NOMO-1 (cell line): ENCODE measurements at regions not wholly inside any gene's neighbourhood (a gene's known extent, or its start where the extent isn't known, plus 50 kb on each side); places are given as distances from the start of the nearest gene placed in this dataset.

ENCODE experiments used
- DNase-seq, 2 experiments: peaks; one replicate each; lab custom pipeline; 2025; ENCODE audit not compliant: unreplicated experiment in 2 of 2; lab: John Stamatoyannopoulos, UW

- DNase-seq: no peak
Measured at GRCh38 chr3:159123877-159124276, 322.0 kb downstream of the MFSD1 start.

GRCh38 chr3:159126261-159127020, 324.6 kb downstream of the MFSD1 start:
- DNase-seq: no peak

GRCh38 chr3:159127021-159127392, 325.2 kb downstream of the MFSD1 start:
- no peak for DNase-seq

GRCh38 chr3:159128628-159129027, 326.8 kb downstream of the MFSD1 start:
- DNase-seq: peak; percentile 76 to 96

- peak; percentile 20 to 34 for DNase-seq
Measured at GRCh38 chr3:159130108-159130507, 328.3 kb downstream of the MFSD1 start.

- no peak for DNase-seq
Measured at GRCh38 chr3:159131376-159131775, 329.5 kb downstream of the MFSD1 start.

- no peak for DNase-seq
Measured at GRCh38 chr3:159137949-159138348, 336.1 kb downstream of the MFSD1 start.

- no peak for DNase-seq
Measured at GRCh38 chr3:159139326-159139725, 337.5 kb downstream of the MFSD1 start.

GRCh38 chr3:159144472-159144871, 342.6 kb downstream of the MFSD1 start:
- no peak for DNase-seq

GRCh38 chr3:159144891-159145290, 343.0 kb downstream of the MFSD1 start:
- no peak for DNase-seq

- DNase-seq: no peak
Measured at GRCh38 chr3:159146392-159146791, 344.5 kb downstream of the MFSD1 start.

- peak in 1 of 2 experiments; percentile 11 for DNase-seq
Measured at GRCh38 chr3:159146856-159147435, 345.1 kb downstream of the MFSD1 start.

GRCh38 chr3:159147813-159148212, 346.0 kb downstream of the MFSD1 start:
- no peak for DNase-seq

GRCh38 chr3:159148466-159148865, 346.6 kb downstream of the MFSD1 start:
- no peak for DNase-seq

GRCh38 chr3:159149131-159149530, 347.3 kb downstream of the MFSD1 start:
- no peak for DNase-seq

GRCh38 chr3:159149633-159150032, 347.8 kb downstream of the MFSD1 start:
- no peak for DNase-seq

GRCh38 chr3:159150180-159150579, 348.3 kb downstream of the MFSD1 start:
- no peak for DNase-seq

GRCh38 chr3:159151130-159151529, 349.3 kb downstream of the MFSD1 start:
- DNase-seq: no peak

GRCh38 chr3:159157275-159157674, 355.4 kb downstream of the MFSD1 start:
- no peak for DNase-seq

GRCh38 chr3:159158213-159158612, 356.4 kb downstream of the MFSD1 start:
- DNase-seq: no peak

- DNase-seq: no peak
Measured at GRCh38 chr3:159158801-159159200, 356.9 kb downstream of the MFSD1 start.

GRCh38 chr3:159159546-159159945, 357.7 kb downstream of the MFSD1 start:
- DNase-seq: no peak

- DNase-seq: no peak
Measured at GRCh38 chr3:159163656-159164055, 361.8 kb downstream of the MFSD1 start.
